H1 (cell line): ENCODE measurements at regions not wholly inside any gene's neighbourhood (a gene's known extent, or its start where the extent isn't known, plus 50 kb on each side); places are given as distances from the start of the nearest gene placed in this dataset.

Experiments
- CTCF ChIA-PET: fragments of 300-600 bp; sonication (Branson Sonifier 250); formaldehyde crosslinking; loops from one replicate; lab custom pipeline; 2021; ENCODE audit not compliant: partially characterized antibody; lab: Charles Lee
- POLR2A ChIA-PET: fragments of 300-600 bp; sonication (Branson Sonifier 250); formaldehyde crosslinking; loops from one replicate; lab custom pipeline; 2021; ENCODE audit warnings: inconsistent platforms; ENCODE audit not compliant: partially characterized antibody; lab: Charles Lee
- DNase-seq, 2 experiments: peaks; one replicate each; pipeline versions ENCODE4 v3.0.0 to v3.0.0-alpha.2; 2010 to 2022; ENCODE audit warnings: low spot score in 2 of 2, low read depth in 1 of 2, mixed read lengths in 1 of 2
- FAIRE-seq: peaks from 2 replicates; lab custom pipeline; 2011; peaks lifted over from hg19 to GRCh38; lab: Jason Lieb, UNC
- H2AFZ ChIP-seq: 2 replicates; pipeline ENCODE4 v1.8.1; 2012; ENCODE audit warnings: low read length, inconsistent platforms
- H2AK5ac ChIP-seq: 2 replicates; pipeline ENCODE4 v1.6.1; 2013; ENCODE audit warnings: low read depth, low read length
- H2BK120ac ChIP-seq: replicated peaks from 2 replicates; pipeline ENCODE3; 2013; ENCODE audit warnings: low read depth, low read length, inconsistent platforms
- H2BK12ac ChIP-seq: 2 replicates; pipeline ENCODE4 v1.6.1; 2013; ENCODE audit warnings: low read depth, low read length
- H2BK15ac ChIP-seq: 2 replicates; pipeline ENCODE4 v1.6.1; 2013; ENCODE audit warnings: low read length
- H2BK20ac ChIP-seq: 2 replicates; pipeline ENCODE4 v1.6.1; 2013; ENCODE audit warnings: low read length
- H2BK5ac ChIP-seq: 2 replicates; pipeline ENCODE4 v1.6.1; 2013; ENCODE audit warnings: low read depth, low read length
- H3K14ac ChIP-seq: 2 replicates; pipeline ENCODE4 v1.6.1; 2013; ENCODE audit warnings: inconsistent platforms; ENCODE audit not compliant: insufficient read length
- H3K18ac ChIP-seq: 2 replicates; pipeline ENCODE4 v1.6.1; 2013; ENCODE audit warnings: low read length; ENCODE audit errors: extremely low read depth
- H3K23ac ChIP-seq: 2 replicates; pipeline ENCODE4 v1.6.1; 2013; ENCODE audit warnings: inconsistent platforms; ENCODE audit not compliant: insufficient read length
- H3K23me2 ChIP-seq: 2 replicates; pipeline ENCODE4 v1.6.1; 2013; ENCODE audit warnings: low read depth, low read length
- H3K27ac ChIP-seq: 2 replicates; pipeline ENCODE4 v1.6.1; 2011; ENCODE audit warnings: low read depth, low read length, inconsistent platforms
- H3K27me3 ChIP-seq, 4 experiments: replicated peaks in 1 of 4; 1 replicate in 1 of 4; 2 replicates in 3 of 4; pipeline versions ENCODE4 v1.6.1 to v1.8.1; 2011 to 2013; ENCODE audit warnings: low read length in 3 of 4, mild to moderate bottlenecking in 3 of 4, inconsistent platforms in 2 of 4, mixed read lengths in 2 of 4, moderate library complexity in 1 of 4; ENCODE audit not compliant: control insufficient read depth in 3 of 4, insufficient read depth in 3 of 4; ENCODE audit errors: extremely low read depth in 1 of 4
- H3K36me3 ChIP-seq, 4 experiments: 2 replicates each; pipeline versions ENCODE4 v1.6.1 to v1.8.1; 2011 to 2013; ENCODE audit warnings: mild to moderate bottlenecking in 4 of 4, low read length in 3 of 4, moderate library complexity in 2 of 4, control low read depth in 1 of 4, inconsistent platforms in 1 of 4; ENCODE audit not compliant: insufficient read depth in 4 of 4, control insufficient read depth in 2 of 4
- H3K4ac ChIP-seq: replicated peaks from 2 replicates; pipeline ENCODE3; 2013; ENCODE audit warnings: low read length, low read depth, mixed read lengths, inconsistent platforms; ENCODE audit not compliant: insufficient read length
- H3K4me1 ChIP-seq, 4 experiments: replicated peaks in 1 of 4; 1 replicate in 1 of 4; 2 replicates in 3 of 4; pipeline versions ENCODE4 v1.6.1 to v1.8.1; 2011 to 2013; ENCODE audit warnings: low read length in 3 of 4, inconsistent platforms in 2 of 4, mixed read lengths in 1 of 4; ENCODE audit not compliant: insufficient read depth in 4 of 4, control insufficient read depth in 3 of 4
- H3K4me2 ChIP-seq, 2 experiments: 2 replicates each; pipeline versions ENCODE4 v1.6.1 to v1.8.1; 2011 to 2013; ENCODE audit warnings: low read depth in 2 of 2, low read length in 2 of 2, control low read depth in 1 of 2, inconsistent platforms in 1 of 2, mild to moderate bottlenecking in 1 of 2; ENCODE audit not compliant: insufficient read depth in 1 of 2
- H3K4me3 ChIP-seq, 4 experiments: fragments of 200-600, 300-600 bp in 1 of 4; sonication (generic), shearing (Covaris generic), sonication (Bioruptor Twin) in 1 of 4; 2 replicates each; pipeline versions ENCODE4 v1.5.1 to v1.8.1; 2011 to 2016; ENCODE audit warnings: low read length in 4 of 4, low read depth in 3 of 4, control low read depth in 2 of 4, inconsistent platforms in 2 of 4, mild to moderate bottlenecking in 2 of 4, mixed read lengths in 1 of 4, moderate library complexity in 1 of 4; ENCODE audit not compliant: insufficient read depth in 2 of 4; ENCODE audit errors: extremely low read depth in 1 of 4
- H3K56ac ChIP-seq: replicated peaks from 2 replicates; pipeline ENCODE3; 2013; ENCODE audit warnings: low read depth, mild to moderate bottlenecking, mixed read lengths, low read length, inconsistent platforms; ENCODE audit not compliant: insufficient read length
- H3K79me1 ChIP-seq: 2 replicates; pipeline ENCODE4 v1.6.1; 2013; ENCODE audit warnings: low read depth, low read length, control low read depth
- H3K79me2 ChIP-seq, 2 experiments: 2 replicates each; pipeline versions ENCODE4 v1.6.1 to v1.8.1; 2012 to 2013; ENCODE audit warnings: low read length in 2 of 2, mild to moderate bottlenecking in 2 of 2, inconsistent platforms in 1 of 2; ENCODE audit not compliant: insufficient read depth in 2 of 2, control insufficient read depth in 1 of 2
- H3K9ac ChIP-seq, 4 experiments: replicated peaks in 1 of 4; 1 replicate in 1 of 4; 2 replicates in 3 of 4; pipeline versions ENCODE4 v1.6.1 to v1.8.1; 2011 to 2013; ENCODE audit warnings: low read depth in 3 of 4, low read length in 3 of 4, control low read depth in 2 of 4, mild to moderate bottlenecking in 2 of 4, moderate library complexity in 2 of 4, inconsistent platforms in 1 of 4; ENCODE audit errors: extremely low read depth in 1 of 4
- H3K9me3 ChIP-seq, 2 experiments: 2 replicates each; pipeline versions ENCODE4 v1.6.1 to v1.8.1; 2012 to 2013; ENCODE audit warnings: mild to moderate bottlenecking in 2 of 2, moderate library complexity in 2 of 2, control low read depth in 1 of 2, inconsistent platforms in 1 of 2, low read depth in 1 of 2, low read length in 1 of 2, mixed read lengths in 1 of 2; ENCODE audit not compliant: insufficient read depth in 2 of 2
- H4K20me1 ChIP-seq, 2 experiments: replicated peaks in 1 of 2; 2 replicates each; pipeline versions ENCODE3 to v1.8.1; 2011 to 2013; ENCODE audit warnings: inconsistent platforms in 2 of 2, low read length in 2 of 2, mild to moderate bottlenecking in 1 of 2; ENCODE audit not compliant: insufficient read depth in 2 of 2, control insufficient read depth in 1 of 2
- H4K5ac ChIP-seq: 2 replicates; pipeline ENCODE4 v1.6.1; 2013; ENCODE audit warnings: low read length, low read depth, mixed read lengths, inconsistent platforms; ENCODE audit not compliant: insufficient read length
- H4K8ac ChIP-seq: 2 replicates; pipeline ENCODE4 v1.8.0; 2013; ENCODE audit warnings: mild to moderate bottlenecking, moderate library complexity, low read length, inconsistent platforms; ENCODE audit not compliant: insufficient read depth; ENCODE audit errors: extremely low read depth
- H4K91ac ChIP-seq: replicated peaks from 2 replicates; pipeline ENCODE3; 2013; ENCODE audit warnings: low read length, mixed read lengths, inconsistent platforms; ENCODE audit not compliant: insufficient read length
- ASH2L ChIP-seq: fragments of 200-600, 300-600 bp; sonication (generic); IDR thresholded peaks from one replicate; pipeline ENCODE4 v1.7.1; 2017; ENCODE audit warnings: low read length
- BCL11A ChIP-seq, 2 experiments: IDR thresholded peaks; one replicate each; pipeline ENCODE4 v1.6.1; 2011; ENCODE audit warnings: low read depth in 2 of 2, low read length in 2 of 2, mild to moderate bottlenecking in 2 of 2
- JUN ChIP-seq: IDR thresholded peaks from 2 replicates; pipeline ENCODE4 v1.6.1; 2011; ENCODE audit warnings: low read depth, mild to moderate bottlenecking, improper control_type of control experiment, low read length
- POU5F1 ChIP-seq: IDR thresholded peaks from 2 replicates; pipeline ENCODE4 v1.6.1; 2011; ENCODE audit warnings: low read depth, mild to moderate bottlenecking, low read length, moderate library complexity
- TAF7 ChIP-seq: optimal IDR thresholded peaks from 2 replicates; pipeline ENCODE3; 2011; ENCODE audit warnings: low read depth, mild to moderate bottlenecking, inconsistent platforms, low read length, moderate library complexity, borderline replicate concordance
- WGBS, 2 experiments: shearing (Covaris generic) in 1 of 2; methylation state at CpG; one replicate each; pipeline versions ENCODE4 v1.1.6 to v1.1.7; 2013 to 2015; ENCODE audit warnings: low lambda C conversion rate in 2 of 2, mixed read lengths in 2 of 2, inconsistent platforms in 1 of 2, low coverage in 1 of 2, missing lambda C conversion rate in 1 of 2; ENCODE audit not compliant: insufficient replicate concordance in 2 of 2, insufficient coverage in 1 of 2, insufficient read length in 1 of 2; ENCODE audit errors: extremely low coverage in 1 of 2, missing lambda C conversion rate in 1 of 2; 5-methylcytosine and 5-hydroxymethylcytosine counted together

DNA sequence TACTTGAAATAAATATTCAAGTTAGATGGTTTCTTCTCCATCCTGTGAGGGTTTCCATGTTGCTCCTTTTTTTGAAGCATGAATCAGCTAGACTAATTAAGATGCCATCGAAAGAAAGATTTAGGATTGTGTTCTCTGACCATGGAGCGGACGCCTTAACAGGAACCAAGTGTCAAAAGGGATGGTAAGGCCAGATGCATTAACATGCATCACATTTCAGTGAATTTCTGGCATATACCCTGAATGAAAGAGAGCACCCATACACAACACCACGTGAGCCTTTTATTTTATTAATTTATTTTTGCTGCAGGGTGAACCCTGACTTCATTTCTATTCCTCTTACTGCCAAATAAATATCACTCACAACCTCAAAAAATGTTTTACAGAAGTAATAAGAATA lies 1045.3 kb upstream of the ARRDC3 start:
- Histone ChIP-seq H2BK15ac (no peak overlapping the region), H3K4me3 (no peak overlapping the region), H3K23ac (no peak overlapping the region), H4K8ac (no peak overlapping the region), H3K36me3 (no peaks in the 10 kb centered on the region), H2AK5ac (no peak overlapping the region), H3K79me2 (no peaks in the 10 kb centered on the region), H3K4me2 (no peak overlapping the region), H3K56ac (no peak overlapping the region), H3K9me3 (peaks cover 5 to 6% of the 10 kb centered on the region in 2 experiments; a peak in 2 of 4 replicates), H3K27me3 (no peaks in the 10 kb centered on the region), H3K9ac (no peak overlapping the region), H3K14ac (no peak overlapping the region), H4K91ac (no peak overlapping the region), H3K4me1 (no peaks in the 10 kb centered on the region), H3K23me2 (no peaks in the 10 kb centered on the region), H2AFZ (no peak overlapping the region), H2BK5ac (no peak overlapping the region), H3K4ac (no peak overlapping the region), H2BK20ac (no peak overlapping the region), H3K27ac (no peak overlapping the region), H3K79me1 (no peaks in the 10 kb centered on the region), H4K5ac (no peak overlapping the region), H2BK12ac (no peak overlapping the region), H3K18ac (no peak overlapping the region), H4K20me1 (no peaks in the 10 kb centered on the region), H2BK120ac (no peak overlapping the region)
- TF ChIP-seq POU5F1: no peak
- TF ChIP-seq BCL11A (IDR thresholded peaks at IDR 0.05; ENCODE audit: low read depth in 2 of 2, low read length in 2 of 2): no peak
- no peak for TF ChIP-seq JUN
- TF ChIP-seq ASH2L: no peak
- no peak for TF ChIP-seq TAF7
- POLR2A ChIA-PET: no interaction called here
- WGBS, 2 experiments: 98% methylated on average over 4 of the region's 4 CpGs; no CpG with 5 or more reads in 1 of the 2 experiments
- no peak for FAIRE-seq
- DNase-seq: no peak
- CTCF ChIA-PET: interaction anchor here (1.0 kb wide), 1 partner anchor 9 kb away, joined by 3 read pairs; no protein-coding TSS in a partner anchor
